GM19240 (cell line): ENCODE measurements at regions not wholly inside any gene's neighbourhood (a gene's known extent, or its start where the extent isn't known, plus 50 kb on each side); places are given as distances from the start of the nearest gene placed in this dataset.

ENCODE experiments used
- DNase-seq: peaks from one replicate; pipeline ENCODE4 v3.0.0; 2011; ENCODE audit warnings: low spot score; ENCODE audit not compliant: insufficient read length

DNA sequence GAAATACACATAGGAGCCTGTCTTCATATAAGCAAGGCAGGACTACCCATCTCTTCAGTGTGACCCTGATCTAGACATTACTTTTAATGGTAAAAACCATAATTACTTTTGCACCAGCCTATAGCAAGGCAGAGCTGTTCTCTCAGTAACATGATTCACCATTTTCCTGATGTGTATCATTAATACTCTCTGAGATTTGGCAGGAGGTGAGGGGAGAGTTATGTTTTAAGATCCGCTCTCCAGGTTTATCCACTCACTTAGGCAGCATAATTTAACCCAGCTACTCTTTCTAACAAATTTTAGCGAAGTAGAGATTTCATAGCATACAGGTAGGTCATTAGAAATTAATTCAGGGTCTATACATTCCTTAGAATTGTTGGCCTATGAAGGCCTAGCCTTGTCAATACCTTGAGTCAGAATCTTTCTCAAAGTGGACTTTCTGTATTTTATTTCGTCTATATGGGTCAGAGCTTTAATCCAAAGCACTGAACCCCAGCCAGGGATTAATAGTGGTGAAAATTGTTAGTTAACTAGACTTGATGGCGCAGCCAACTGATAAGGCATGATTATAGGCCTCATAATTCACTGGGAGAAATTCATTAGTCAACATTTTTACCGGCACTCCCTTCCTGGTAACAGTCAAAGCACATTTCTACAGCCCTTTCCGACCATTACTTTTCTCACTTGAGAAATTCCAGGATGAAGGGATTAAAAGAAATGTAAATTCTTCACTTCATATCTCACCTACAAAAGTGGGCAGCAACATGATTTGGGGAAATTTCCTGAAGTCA is 955.1 kb downstream of the DIAPH3 start:
- no peak for DNase-seq

DNA sequence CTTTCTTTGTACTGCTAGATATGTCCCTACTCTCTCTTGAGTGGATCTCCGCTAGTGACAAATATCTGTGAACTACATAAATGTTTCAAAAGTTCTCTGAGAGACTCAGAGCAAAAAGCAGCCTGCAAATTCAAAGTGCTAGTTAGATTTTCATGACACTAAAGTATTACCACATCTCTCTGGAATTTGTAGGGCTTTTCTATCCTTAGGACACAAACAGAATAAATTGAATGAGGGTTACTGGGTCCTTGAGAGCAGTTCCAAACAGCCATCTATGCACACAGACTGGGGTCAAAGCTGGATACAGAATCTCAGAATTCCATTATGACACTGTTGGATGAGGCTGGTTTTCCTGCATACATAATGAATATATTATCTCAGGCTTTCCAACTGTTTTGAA is 953.2 kb downstream of the DIAPH3 start:
- no peak for DNase-seq

DNA sequence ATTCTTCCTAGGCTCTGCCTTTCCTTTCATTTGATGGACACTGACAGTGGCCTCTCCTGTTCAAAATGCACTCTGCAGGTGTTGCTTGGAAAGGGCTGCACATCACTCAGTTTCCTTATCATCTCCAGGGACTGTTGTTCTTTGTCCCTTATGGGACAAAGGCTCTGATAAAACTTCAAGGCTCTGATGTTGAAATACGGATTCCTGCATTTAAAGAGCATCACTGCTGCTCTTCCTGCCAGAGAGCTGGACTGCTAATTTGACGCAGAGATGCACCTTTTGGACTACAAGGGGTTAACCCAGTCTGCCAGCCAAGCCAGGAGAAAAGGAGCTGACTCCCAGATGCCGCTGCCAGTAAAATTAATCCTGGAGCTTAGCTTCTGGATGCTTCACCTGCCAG is 952.1 kb downstream of the DIAPH3 start:
- DNase-seq: no peak

DNA sequence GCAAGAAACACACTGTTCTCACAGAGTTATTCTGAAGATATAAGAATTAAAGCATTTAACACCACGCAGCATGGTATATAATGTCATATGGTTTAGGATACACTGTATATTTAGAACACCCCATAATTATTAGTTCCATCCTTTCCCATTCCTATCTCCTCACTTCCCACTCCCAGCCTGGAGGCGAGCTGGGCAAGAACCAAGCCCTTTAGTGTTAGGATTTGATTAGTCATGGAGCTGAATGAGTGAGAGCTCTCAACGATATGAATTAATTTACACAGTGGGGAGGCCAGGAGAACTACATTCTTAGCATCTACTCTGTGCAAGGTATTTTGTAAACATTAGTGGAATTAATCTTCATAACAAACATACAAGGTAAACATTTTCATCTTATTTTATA is 934.3 kb downstream of the DIAPH3 start:
- DNase-seq: no peak

DNA sequence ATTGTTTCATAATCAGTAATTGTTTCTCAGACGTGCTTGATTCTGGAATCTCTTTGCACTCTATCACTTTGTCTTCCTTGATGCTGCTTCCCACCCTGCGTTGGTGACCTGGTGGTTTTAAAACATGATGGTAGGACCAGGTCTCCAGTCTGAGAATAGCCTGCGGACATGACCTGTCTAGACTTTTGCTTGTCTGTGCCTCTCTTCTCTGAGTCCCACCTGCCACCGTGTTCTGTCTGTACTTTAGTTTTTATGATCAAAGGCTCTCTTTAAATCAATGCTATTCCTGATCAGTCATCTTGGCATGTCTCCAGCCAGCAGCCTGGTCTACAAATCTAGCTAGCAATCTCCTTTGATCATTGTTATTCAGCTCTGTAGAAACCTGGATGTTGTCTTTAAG is 933.9 kb downstream of the DIAPH3 start:
- DNase-seq: no peak

DNA sequence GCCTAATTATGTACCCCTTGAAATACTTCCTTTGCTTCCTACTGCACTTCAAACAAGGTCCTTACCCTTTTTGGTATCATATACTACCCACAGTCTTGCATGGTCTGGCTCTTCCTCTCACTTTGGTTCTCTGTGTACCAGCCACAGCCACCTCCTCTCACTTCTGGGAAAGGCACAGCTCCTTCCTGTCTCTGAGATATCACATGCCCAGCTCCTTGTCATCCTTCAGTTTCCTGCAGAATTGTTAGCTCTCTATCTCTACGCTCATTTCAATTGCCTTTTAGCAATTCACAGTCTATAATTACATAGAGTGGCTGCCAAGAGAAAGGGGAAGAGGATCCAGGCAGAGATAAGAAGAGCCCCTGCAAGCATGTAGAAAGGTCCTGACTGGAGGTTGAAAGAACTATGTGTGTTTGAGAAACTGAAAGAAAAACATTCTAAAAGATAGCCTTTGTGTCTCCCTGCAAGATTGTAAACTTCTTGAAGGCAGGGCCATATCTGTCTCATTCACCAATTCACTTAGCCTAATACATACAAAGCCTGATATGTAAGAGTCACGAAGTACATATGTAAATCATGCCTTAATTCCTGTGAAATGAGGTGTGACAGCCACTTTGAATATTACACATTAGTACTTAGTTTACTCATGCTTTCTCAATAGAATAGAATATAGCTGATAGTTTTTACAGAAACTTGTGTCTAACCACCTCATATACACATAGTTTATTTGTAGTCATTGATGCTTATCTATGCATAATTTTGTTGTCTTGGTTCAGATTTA is 933.1 kb downstream of the DIAPH3 start:
- no peak for DNase-seq

DNA sequence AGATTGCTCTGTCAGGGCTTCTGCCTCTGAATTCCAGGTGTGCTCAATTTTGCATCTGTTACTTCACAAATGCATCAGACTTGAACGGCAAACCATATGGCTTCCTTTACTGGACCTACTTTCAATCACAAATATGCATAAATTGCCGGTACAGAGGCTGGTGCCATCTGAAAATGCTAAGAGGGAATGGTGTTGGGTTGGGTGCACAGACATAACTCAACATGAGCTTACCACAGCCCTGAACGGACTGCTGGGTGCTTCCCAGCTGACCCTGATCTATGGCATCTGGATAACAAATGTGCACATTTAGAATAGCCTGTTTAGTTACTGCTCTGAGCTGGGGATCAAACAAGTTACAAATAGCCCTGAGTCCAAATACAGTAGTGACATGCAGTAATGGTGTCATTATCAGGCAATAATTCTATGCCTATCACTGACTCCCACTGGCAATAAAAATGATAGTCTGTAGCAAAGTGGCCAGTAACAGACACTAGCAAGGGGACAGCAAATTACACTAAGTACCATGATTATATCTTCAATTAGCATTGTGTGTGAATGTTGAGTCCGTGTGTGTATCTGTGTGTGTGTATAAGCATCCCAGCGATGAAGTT is 927.3 kb downstream of the DIAPH3 start:
- no peak for DNase-seq

DNA sequence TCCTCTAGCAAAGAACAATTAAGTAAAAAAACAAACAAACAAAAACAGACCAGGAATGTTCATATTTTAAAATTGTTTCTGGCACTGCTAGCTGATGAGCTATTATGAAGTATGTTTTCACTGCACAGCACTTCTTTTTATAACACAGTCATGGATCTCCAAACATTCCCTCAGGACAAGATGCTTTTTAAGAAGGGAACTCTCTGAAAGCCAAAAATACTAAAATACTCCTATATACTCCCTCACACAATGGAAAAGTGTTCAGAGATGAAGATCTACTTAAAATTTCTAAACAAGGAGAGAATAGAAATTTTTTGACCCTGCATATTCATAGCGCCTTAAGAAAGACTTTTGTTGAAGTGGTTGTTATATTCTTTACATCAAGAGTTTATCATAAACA is 926.8 kb downstream of the DIAPH3 start:
- DNase-seq: no peak

DNA sequence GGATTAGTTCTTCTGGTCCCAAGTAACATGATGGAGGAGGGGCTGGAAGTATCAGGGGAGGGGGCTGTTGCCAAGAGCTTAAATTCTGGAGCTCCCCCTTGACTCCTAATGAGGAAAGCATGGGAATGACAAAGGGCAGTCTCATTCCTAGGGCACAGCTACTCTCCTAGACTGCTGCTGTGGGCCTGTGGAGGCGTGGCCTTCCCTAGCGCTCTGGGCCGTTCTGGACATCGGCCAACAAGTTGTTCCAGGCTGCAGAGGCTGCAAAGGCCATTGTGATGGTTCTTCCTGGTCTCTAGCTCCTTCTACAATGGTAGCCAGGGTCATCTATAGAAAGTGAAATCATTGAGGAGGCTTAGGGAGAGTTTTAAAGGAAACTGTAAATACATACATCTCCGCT is 916.6 kb downstream of the DIAPH3 start:
- DNase-seq: no peak

DNA sequence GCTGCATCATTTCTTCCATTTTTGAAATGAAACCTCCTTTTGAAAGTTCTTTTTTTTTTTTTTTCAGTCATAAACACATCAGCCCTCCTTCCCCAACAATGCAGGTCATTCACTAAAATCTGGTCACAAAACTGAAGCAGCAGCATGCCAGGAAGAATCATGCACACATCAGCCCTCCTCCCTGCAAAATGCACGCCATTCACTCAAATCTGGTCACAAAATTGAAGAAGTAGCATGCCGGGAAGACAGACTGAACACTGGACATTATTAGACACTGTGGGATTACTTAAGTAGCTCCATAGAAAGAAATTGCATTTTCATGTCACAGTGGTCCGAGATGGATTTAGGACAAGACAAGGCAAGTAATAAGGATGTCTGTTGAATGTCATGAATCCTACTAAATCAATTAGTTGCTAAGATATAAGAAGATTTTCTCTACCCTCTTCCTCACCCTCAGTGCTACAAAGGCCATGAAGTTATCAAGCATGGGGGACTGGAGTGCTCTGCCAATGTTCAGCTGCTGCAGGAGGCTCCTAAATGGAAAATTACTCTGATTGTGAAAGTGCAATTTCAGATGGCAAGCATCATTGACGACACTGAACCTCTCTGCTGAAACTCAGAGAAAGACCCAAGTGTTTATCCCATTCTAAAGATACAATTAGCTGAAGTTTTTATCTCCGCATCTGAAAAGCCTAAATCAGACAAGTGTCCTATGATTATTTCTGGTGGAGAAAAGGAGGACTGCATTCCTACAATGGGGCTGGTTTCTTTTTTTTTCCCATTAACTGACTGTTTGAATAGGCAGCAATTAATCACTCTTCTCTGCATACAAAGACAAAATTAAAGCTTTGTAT is 913.2 kb downstream of the DIAPH3 start:
- no peak for DNase-seq

DNA sequence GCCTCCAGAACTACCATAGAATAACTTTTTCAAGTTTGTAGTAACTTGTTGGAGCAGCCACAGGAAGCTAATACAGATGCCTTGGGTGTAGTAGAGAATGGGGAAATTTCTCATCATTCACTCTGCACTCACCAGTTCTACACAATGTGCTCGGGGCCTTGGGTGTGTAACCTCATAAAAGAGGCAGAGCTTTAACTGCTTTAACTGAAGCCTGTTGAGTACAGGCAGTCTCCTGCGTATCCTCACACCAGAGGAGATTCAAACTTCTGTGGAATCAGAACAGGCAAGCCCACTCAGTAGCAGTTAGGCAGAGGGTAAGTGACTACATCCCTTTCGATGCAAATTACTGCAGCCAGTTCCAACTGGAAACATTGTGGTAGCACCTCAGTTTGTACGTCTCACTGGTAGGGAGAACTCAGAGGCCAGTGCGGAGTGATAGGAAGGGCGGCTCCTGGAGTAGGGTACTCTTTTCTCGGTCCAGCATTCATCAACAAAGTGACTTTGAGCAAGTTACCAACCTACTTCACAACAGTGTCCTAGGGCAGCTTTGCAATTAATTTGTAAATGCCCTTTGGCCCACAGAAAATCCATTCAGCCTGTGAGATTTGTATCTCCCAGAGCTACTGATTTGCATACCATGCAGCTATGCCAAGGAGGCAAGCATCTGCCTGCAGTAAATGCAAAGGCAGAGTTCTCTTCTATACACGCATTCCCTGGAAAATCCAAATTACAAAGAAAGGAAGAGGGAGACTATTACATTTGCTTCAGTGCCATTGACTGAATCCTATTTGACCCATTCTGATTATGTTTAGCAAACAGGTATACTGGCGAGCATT is 904.3 kb downstream of the DIAPH3 start:
- no peak for DNase-seq

DNA sequence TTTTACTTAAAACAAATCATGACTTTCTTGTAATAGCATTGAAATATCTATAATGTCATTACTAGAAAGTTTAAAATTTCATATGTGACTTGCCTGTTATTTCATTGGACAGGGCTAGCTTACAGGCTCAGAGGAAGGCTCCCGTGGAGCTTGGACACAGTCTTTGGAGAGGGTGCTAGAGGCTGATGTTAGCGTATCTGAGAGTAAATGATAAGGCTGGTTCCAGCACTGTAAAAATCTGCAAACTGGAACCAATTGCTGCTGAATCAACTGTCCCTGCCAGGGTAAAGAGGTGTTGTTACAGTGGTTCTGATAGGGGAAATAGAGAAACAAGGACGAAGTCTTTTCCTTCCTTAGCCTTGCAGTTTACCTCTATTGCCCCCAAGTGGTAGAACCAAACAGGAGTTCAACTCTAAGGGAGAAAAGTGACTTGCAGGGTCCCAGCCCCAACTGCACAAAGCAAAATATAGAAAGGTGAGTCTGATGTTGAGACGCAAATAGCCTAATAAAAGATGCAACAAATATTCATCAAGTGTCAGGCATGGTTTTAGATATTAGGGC is 901.7 kb downstream of the DIAPH3 start:
- DNase-seq: no peak

DNA sequence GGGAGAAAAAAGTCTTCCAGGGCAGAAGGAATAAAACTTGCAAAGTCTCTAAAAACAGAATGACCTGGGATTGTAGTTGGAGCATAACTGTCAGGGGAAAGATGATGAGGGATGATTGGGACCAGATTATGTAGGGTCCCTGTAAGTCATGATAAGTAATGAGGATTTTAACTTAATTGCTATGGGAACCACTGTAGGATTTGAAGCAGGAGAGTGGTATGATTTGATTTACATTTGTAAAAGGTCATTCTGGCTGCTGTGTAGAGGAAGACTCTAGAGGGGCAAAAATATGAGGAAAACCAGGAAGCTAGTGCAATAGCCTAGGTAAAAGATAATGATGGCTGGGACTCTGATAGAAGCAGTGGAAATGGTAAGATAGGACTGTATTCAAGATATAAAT is 900.2 kb downstream of the DIAPH3 start:
- DNase-seq: no peak

DNA sequence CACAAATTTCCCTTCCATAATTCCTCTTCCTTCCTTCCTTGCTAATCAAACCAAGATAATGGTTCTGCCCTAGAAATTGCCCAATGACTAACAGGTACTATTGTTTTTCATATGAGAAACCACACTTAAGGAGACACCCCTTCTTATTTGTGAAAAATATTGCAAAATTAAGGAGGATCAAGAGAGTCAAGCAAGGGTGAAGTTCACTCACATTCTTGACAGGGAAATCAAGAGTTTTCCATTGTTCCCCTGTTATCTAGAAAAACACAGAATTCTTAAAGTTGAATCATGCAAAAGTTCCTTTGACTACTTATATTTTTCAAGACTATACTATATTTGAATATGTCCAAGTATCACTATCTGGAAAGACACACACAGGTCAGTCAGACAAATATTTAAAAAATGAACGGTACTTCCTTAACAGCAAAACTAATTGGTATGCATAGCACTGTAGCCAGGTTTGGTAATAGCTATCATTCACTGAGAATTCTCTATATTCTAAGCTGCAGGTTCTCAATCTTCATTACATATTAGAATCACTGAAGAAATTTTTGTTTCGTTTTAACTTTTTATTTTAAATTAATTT is 897.2 kb downstream of the DIAPH3 start:
- DNase-seq: no peak

DNA sequence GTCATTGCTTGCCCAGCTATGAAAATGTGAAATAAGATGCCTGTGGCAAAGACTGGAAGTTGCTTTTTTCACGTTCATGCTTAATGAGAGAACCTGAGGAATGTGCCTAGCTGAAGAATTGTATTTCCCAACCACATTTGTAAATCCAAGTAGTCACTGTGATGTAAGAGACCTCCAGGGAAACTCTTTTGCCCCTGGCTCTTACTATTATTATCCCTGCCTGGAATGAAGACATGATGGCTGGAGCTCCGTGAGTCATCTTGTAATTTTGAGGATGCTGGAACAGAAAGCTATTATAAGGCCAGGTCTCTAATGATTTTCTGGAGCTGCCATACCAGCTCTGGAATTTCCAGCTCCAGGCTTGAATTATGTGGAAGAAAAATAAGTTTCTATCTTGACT is 894.3 kb downstream of the DIAPH3 start:
- no peak for DNase-seq

DNA sequence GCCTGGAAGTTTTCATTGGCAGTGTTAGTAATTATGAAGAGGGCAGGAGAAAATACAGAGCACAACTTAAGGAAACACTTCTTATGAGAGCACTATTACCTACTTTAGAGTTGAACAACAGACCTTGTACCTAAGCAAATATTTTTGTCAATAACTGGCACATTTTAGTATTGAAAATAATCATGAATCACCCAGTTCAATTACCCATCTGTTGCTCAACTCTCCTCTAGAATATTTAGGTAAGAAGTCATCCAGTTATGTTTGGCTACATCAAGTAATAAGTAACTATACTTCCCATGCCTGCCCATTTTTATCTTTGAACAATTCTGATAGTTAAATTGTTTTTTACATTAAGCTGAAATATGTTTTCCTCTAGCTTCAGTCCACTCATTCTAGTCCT is 893.4 kb downstream of the DIAPH3 start:
- DNase-seq: no peak

DNA sequence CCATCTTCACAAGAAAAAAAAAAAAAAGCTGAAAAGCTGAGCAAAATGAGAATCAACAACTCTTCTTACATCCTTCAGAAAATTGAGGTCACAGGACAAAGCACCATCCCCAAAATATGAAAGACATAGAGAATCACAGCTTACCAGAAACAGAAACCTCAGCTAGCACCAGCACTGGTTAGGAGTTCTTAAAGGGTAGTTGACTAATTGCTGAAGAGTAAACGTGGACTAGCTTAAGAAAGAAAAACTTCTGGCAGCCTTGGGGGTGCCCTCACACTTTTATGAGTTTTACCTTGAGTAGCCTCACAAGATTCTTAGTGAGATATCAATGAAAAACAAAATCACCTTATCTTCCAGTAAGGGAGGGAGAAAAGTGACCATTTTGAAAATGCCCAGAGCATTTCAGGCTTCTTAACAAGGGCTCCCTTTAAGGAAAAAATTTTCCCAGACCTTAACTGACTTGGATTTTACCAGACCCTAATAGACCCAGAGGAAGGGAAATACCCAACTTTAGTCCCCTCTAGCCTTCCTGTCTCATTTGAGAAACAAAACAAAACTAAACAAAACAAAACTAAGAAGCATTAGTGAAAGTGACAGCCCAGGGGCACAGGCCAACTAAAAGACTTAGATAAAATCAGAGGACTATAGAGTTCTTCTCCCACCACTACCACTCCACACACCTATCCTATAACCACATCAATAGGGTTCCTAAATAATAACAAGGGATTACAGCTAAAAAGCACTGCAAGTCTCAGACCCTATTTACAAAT is 888.6 kb downstream of the DIAPH3 start:
- no peak for DNase-seq

DNA sequence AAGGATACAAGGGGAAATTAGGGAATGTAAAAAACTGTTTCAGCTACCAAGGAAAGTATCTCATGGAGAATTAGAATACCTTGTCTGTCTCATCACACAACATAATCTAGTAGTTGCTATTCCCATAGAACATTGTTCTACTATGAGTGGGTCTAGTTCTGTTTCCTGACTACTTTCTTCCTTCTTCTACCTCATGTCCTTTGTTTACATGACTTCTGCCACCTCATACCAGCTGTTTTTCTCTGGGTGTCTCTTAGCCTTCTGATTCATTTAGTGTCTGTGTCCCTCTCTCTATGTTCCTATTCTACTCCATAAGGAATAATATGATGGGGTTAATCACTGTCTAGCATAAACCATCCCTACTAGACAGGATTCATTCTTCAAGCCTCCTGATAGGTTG is 887.3 kb downstream of the DIAPH3 start:
- no peak for DNase-seq

DNA sequence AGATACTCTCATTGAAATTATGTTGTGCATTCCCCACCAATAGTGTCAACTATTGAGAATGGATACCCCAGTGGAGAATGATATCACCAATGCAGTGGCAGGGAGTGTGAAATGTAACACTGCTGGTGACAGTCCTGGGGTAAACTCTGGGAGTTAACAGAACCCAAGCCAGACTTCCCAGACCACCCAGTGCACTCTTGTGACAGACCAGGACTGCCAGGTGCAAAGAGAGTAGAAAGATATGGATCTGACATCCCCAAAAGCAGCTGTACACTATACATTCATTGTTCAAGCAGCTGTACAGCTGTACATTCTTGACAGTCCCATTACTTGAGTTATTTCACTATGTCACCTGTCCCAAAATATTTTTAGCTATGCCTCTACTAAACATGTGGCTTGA is 886.6 kb downstream of the DIAPH3 start:
- no peak for DNase-seq
